Midbrain (tissue), 1 donor: ENCODE measurements at regions not wholly inside any gene's neighbourhood (a gene's known extent, or its start where the extent isn't known, plus 50 kb on each side); places are given as distances from the start of the nearest gene placed in this dataset.
A peak's percentile ranks its signal among the peaks of the same experiment; 100 is the strongest.
"Not testable (repeated sequence)": the region's sequence is repeated elsewhere in the genome, so short reads cannot be mapped to it uniquely, and the experiment has no call there.

ENCODE experiments used
- DNase-seq: peaks from one replicate; lab custom pipeline; 2025; lab: John Stamatoyannopoulos, UW

DNA sequence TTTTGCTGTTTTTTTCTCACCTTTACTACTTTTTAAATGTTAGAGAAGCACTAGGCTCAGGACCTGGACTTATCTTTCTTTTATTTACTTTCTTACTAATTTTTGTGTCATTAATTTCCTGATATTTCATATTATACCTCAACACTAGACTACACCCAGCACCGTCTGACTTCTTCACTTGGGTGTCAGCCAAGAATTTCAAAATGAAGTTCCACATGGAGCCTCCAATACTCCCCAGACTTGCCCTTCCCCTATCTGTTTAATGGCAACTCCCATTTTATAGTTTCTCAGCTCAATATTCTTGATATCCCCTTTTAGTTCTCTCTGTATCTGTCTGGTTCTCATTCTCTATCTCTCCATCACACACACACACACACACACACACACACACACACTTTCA, 139.3 kb downstream of the USP22 start:
- DNase-seq: not testable (repeated sequence)

DNA sequence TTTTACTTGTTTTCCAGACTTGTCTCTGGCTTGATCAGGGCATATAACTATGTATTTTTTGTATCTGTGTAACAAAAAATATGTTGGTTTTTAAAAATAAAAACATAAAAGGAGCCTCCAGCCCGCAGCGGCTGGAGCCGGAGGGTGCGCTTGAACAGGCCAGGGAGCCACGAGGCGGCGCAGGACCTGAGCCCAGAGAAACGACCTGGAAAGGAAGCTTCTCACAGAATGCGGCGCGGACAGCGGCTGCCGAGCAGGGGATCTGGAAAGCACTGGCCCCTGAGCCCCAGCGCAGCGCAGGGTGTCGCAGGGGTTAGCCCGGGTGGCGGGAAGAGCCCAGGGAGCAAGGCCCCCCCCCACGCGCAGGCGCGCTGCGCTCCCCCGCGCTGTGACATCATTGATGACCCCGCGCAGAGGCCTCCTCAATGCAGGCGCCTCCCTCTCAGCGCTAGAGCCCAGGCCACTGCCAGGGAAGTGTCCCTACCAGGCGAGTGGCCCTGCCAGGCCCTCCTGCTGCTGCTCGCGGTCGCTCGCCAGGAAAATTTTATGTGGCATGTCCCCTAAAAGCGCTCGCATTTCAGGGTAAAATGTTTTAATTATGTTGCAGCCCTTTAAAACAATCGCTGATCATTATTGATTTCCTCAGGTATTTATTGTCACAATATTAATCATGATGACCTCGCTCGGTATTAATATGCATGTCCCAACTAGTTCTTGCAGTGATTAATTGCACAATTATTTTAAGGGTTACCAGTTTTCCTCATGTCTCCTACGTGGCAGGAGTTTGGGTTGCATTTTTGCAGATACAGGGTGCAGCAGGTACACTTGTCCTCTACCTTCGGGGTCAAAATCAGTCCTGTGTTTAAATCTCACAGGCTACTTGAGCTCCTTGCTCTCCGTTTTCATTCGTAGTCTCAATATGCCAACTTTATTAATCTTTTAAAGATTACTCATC, 134.2 kb downstream of the USP22 start:
- DNase-seq: peak; percentile 96

DNA sequence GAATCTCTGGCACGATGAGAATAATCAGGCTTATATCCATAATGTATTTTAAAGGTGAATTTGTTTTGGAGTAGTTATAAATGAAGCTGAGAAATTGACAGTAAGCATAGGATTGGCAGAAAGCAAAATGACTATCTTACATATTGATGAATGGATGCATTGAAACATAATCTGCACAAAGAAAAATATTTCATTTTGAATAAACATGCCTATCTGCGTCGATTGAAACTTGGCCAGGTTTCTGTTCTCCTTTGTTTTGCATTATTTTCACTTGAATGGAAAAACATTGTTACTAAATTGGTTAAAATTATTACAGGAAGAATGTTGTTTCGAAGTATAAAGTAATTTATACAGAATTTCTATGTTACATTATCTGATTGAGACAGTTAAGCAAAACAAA, 128.2 kb downstream of the USP22 start:
- no peak for DNase-seq

DNA sequence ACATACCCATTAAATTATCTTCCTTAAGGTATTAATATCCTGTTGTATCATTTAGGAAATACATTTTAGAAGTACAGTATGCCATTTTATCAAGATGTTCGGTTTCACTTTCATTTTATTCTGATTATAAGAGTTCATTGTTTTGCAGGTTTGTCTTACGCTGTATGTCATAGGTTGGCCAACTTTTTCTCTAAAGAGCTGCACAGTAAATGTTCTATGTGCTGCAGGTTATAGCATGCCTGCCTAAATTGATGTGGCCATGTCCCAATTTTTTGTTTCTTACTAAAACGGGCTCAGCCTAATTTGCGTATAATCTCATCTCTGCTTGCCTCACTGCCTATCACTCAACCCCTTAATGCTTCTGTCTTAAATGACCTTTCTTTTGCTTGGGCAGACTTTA, 126.4 kb downstream of the USP22 start:
- DNase-seq: no peak

DNA sequence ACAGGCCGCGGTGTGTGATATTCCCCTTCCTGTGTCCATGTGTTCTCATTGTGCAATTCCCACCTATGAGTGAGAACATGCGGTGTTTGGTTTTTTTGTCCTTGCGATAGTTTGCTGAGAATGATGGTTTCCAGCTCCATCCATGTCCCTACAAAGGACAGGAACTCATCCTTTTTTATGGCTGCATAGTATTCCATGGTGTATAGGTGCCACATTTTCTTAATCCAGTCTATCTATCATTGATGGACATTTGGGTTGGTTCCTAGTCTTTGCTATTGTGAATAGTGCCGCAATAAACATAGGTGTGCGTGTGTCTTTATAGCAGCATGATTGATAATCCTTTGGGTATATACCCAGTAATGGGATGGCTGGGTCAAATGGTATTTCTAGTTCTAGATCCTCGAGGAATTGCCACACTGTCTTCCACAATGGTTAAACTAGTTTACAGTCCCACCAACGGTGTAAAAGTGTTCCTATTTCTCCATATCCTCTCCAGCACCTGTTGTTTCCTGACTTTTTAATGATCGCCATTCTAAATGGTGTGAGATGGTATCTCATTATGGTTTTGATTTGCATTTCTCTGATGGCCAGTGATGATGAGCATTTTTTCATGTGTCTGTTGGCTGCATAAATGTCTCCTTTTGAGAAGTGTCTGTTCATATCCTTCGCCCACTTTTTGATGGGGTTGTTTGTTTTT, 125.1 kb downstream of the USP22 start:
- DNase-seq: not testable (repeated sequence)

DNA sequence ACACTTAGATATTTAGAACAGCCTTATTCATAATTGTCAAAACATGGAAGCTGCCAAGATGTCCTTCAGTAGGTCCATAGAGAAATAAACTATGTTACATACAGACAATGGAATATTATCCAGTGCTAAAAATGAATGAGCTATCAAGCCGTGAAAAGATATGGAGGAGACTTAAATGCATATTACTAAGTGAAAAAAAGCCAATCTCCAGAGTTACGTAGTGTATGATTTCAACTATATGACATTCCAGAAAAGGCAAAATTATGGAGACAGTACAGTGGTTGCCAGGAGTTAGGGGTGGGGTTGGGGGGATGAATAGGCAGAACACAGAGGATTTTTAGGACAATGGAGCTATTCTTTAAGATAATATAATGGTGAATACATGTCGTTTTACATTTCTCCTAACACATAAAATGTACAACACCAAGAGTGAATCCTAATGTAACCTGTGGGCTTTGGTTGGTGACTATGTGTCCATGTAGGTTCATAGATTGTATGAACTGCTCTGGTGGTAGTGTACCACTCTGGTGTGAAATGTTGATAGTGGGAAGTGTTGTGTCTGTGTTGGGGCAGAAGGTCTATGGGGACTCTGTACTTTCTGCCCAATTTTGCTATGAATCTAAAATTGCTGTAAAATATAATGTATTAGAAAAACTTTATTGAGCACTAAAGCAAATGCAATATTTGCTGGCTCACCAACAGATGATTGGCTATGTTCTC, 122.6 kb downstream of the USP22 start:
- DNase-seq: peak; percentile 4

DNA sequence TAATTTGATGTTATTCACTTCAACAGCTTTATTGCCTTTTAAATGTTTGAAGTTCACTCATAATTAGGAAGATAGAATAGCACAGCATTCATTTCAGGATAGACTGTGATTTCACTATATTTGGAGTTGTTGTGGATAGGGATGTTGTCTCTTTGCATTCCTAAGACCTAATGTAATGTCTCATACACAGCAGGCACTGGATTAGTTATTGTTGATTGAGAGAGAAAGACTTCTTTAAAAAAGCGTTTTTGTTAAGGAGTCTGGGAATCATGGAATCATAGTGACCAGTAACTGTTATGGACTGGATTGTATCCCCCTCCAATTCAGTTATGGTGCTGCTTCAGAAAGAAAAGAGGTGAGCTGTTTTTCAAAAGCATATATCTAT, 122.0 kb downstream of the USP22 start:
- no peak for DNase-seq

DNA sequence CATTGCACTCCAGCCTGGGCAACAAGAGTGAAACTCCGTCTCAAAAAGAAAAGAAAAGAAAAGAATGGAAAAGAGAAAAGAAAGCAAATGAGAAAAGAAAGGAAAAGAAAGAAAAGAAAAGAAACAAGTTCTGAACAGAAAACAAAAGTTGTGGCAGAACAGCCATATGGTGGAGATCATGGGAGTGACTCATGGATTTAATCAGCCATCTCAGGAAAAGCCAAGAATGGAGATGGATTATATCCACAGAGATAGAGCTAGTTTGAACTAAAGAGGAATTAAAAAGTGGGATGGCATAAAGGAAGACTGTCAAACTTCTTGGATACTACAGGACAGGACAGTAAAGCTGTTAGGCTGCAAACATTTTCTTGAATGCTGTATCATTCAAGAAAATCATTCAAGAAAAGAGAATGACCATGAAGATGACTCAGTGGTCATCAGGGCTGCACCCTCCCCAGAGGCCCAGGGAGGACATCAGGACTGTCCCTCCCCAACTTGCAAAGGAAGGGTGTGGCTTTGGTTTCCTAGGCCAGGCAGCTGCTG, 120.6 kb downstream of the USP22 start:
- no peak for DNase-seq

DNA sequence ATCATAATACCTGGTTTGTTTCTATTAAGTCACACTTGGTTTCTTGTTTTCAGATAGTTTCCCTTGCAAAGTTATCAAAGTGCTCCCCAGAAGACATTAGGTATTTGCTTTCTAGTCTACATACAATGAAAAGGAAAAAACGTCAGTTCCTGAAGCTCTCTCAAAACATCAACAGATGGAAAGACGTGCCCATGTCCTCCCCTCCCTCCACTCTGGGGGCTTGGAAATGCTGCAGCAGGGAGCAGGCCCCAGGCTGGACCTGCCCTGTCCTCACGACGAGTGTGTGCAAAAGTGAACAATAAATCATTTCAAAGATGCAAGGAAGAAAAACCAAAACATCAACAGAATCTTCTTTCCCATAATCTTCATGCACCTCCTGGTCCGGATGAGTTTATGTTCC, 118.5 kb downstream of the USP22 start:
- no peak for DNase-seq

DNA sequence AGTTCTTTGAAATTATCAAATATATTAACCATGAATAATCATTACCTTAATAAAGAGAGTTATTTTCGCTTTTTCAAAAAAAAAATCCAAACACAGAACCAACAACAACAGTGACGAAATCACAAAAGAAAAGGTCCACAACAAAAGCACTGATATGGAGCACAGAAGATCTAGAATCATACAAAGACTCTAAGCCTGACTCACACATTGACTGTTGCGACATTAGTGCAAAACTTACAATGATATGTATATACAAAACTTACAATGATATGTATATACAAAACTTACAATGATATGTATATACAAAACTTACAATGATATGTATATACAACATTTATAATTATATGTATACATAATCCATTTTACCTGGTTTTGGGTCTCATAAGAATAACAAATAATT, 117.7 kb downstream of the USP22 start:
- no peak for DNase-seq

DNA sequence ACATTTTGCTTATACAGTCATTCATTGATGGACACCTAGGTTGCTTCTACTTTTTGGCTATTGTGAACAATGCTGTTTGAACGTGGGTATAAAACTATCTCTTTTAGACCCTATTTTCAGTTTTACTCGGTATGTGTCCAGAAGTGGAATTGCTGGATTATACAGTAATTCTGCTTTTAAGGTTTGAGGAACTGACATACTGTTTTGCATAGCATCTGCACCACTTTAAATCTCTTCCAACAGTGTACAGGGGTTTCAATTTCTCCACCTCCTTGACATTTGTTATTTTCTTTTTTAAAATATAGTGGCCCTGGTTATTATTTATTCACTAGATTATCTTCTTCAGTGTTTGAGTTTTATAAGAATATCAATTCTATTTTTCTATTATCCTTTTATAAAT, 116.9 kb downstream of the USP22 start:
- DNase-seq: no peak

DNA sequence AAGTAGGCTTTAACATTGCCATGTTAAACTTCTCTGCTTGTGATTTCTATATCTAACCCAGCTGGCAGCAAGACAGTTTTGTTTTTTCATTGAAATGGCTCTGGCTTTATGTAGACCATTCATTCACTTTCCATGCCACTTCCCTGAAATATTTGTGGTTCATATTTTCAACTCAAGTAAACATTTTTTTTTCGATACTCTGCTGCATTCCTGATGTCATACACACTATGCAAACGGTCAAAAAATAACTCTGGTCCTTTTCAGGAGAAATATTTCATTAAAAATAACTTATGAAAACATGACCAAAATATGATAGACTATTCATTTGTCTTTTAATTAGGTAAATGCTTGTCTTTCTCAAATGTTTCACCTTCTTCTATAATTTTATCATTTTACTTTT, 116.3 kb downstream of the USP22 start:
- DNase-seq: no peak

DNA sequence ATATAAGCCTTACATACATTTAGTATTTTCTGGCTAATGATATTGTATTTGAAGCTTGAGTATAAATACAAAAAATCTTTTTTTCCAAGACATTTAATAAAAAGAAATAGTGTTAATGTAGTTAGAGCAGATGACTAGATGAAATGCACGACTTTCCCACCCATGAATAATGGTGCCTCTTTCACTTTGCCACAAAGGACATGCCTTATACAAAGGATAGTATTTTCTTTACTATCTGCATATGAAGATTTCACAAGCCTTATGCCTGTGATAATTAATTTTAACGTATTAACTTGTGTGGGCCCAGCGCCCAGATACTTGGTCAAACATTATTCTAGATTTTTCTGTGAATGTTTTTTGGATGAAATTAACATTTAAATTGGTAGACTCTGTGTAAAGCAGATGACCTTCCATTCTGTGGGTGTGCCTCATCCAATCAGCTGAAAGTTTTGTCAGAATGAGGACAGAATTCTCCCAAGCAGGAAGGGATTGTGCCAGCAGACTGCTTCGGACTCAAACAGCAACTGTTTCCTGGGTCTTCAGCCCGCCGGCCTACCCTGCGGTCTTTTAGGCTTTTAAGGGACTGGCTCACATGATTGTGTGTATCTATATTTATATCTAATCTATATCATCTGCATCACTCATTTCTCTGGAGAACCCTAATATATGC, 115.4 kb downstream of the USP22 start:
- DNase-seq: no peak

DNA sequence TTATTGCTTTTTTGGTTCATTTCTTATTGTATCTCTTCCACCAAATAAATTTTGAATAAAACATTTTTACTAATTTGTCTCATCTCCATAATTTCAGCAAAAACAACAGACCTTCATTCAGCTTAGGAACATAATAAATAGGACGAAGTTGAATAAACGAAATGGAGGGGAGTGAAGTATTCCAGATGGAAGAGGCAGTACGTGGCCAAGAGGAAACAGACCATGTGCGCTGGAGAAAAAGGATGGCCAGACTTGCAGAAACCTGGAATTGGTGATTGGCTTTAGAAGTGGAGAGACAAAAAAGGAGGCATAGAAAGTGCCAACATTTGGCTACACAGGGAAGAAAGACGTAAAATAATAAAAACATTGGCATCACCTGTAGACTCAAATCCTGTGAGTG, 113.5 kb downstream of the USP22 start:
- DNase-seq: no peak

DNA sequence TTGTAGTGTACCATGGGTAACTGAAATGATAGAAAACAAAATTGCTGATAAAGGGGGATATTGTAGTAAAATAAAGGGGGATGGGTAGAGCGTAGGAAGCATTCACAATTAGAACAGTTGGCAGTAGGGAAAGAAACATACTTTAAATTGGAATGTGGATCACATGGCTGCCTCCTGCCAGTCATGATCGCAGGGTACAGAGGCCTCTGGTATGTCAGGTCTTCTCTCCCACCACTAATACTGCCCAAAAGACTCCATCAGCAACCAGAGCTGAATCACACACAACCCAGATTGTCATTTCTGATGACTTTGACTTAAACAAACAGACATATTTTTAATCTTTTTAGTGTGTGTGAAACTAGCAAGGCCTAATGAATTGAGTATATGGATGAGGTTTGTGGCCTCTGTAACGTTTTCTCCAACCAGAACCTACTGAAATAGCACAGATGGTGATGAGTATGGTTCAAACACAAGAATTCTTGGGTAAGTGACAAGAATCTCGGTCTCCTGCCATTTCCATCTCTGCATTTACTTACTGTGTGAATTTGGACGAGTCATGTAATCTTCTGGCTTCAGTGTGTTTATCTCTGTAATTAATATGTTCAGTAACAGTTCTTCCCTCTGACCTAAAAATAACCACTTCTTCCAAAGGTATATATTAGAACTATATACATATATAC, 112.6 kb downstream of the USP22 start:
- DNase-seq: no peak

DNA sequence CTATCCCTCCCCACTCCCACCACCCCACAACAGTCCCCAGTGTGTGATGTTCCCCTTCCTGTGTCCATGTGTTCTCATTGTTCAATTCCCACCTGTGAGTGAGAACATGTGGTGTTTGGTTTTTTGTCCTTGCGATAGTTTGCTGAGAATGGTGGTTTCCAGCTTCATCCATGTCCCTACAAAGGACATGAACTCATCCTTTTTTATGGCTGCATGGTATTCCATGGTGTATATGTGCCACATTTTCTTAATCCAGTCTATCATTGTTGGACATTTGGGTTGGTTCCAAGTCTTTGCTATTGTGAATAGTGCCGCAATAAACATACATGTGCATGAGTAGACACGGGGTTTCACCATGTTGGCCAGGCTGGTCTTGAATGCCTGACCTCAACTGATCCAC, 109.8 kb downstream of the USP22 start:
- DNase-seq: not testable (repeated sequence)

DNA sequence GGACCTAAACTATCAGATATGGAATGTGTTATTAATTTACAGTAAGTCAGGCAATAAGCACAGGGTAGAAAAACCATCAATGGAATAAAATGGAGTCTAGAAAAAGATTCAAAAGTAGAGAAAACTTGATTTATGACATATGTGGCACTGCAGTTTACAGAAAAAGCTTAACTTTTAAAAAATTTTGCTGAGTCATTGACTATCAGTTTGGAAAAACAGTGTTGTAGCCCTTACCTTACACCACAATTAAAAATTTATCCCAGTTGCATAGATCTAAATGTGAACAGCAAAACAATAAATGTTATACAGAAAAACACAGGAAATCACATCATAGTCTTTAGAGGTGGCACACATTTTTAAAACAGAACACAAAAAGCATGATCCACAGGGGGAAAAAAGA, 108.5 kb downstream of the USP22 start:
- no peak for DNase-seq

DNA sequence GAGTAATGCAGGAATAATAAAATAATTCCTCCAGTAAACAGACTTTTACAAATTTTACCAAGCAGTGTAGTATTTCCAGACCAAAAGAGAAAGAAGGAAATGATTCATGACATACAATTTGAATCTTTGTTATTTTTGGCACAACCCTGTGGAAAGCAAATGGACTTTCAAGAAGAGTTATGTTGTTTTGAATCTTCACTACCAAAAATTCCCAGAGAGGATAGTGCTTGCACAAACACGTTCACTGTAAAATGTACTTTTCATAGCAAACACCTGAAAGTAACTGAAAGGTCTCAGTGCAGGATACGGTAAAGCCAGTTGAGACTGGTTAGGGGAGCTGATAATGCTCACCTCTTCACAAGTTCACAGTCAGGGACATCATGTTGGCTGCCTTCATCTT, 107.1 kb downstream of the USP22 start:
- DNase-seq: no peak

DNA sequence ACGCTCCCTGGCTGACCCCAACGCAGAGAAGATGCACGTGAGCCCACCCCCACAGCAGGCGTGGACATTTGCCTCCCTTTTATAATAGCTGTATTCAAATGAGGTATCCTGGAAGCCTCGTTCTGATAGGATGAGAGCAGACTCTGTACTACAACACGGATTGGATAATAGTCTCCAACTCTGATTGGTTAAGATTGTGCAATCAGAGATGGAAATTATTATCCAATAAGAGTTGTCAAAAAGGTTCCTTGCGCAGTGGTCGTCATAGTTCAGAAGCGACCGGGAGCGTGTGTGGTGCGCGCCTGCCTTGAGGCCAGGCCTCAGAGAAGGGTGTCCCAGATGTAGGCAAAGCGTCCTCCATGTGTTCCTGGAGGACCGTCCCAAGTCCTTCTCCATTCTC, 104.6 kb downstream of the USP22 start:
- DNase-seq: no peak

DNA sequence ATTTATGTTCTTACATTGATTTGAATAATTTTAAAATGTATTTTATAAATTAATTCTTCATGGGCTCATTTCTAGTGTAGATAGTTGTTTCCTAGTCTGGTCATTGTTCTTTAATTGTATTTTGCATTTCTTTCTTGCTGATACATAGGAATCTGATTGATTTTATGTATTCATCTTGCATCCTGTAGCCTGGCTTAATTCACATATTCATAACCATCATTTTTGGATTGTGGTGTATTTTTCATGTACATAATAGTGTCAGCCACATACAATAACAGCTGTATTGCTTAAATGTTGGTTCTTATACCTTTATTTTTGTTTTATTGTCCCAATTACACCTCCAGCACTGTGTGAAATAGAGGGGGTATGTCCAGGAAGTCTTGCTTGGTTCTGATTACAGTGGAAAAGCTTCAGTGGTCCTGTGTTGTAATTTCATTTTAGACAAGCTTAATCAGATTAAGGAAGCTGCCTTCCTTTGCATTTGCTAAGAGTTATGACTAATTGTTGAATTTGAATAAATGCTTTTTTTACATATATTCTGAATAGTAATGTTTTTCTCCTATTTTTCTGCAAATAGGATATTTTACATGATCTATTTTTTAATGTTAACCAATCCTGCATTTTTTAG, 103.7 kb downstream of the USP22 start:
- DNase-seq: no peak

DNA sequence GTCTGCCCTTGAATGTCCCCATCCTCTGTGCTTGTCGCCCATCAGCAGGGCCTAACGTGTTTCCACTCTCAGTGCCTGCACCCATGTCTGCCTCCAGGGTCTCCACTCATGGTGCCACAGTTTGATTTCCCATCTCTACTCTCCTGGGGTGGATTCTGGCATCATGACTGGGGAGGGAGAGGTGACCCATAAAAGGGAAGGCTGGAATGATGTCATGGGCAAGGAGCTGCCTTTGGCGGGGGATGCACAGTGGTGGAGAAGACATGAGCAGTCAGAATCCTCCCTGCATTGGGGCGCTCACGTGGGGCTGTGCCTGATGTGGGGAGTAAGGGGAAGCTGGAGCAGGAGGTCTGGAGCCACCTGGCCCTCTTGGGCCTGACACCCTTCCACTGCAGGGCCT, 100.9 kb downstream of the USP22 start:
- no peak for DNase-seq
